Astrocyte of the cerebellum (primary cell): ENCODE measurements at regions not wholly inside any gene's neighbourhood (a gene's known extent, or its start where the extent isn't known, plus 50 kb on each side); places are given as distances from the start of the nearest gene placed in this dataset.
A peak's percentile ranks its signal among the peaks of the same experiment; 100 is the strongest.
"Not testable (repeated sequence)": the region's sequence is repeated elsewhere in the genome, so short reads cannot be mapped to it uniquely, and the experiment has no call there.

Experiments used
- DNase-seq: peaks from one replicate; pipeline ENCODE4 v3.0.0-alpha.2; 2011; ENCODE audit warnings: low read depth
- H3K4me3 ChIP-seq: 2 replicates; pipeline ENCODE4 v1.5.1; 2011; ENCODE audit warnings: mild to moderate bottlenecking, low read depth, low read length, moderate library complexity
- in situ Hi-C: cut with HindIII; loops from 2 replicates; pipeline ENCODE4 v1.10.0; 2017; ENCODE audit warnings: low sequenced_read_pairs
- TF ChIP-seq, protein P1 (sequence below): IDR thresholded peaks from 2 replicates; pipeline ENCODE4 v1.5.1; 2012; ENCODE audit warnings: low read length, low read depth, moderate library complexity, mild to moderate bottlenecking; ENCODE audit errors: missing control alignments

DNA sequence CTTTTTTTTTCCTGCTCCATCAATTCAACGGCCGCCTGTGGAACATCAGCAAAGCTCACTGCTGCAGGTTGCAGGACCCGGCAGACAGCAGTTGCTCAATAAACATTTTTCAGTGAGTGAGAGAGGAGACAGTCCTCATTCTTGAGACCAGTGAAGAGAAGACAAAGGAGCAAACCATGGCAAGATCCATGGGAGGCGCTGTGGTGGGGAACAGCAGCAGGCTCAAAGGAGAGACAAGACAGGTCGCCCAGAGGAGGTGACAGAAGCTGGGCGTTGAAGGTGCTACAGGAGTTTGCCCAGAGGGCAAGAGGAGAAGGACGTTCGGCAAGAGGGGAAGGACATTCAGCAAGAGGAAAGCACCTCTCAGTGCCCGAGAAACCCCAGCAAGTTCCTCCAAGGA, 74.5 kb upstream of the FGFR2 start:
- no peak for DNase-seq
- H3K4me3 ChIP-seq = no peak overlapping the region
- TF ChIP-seq, protein P1, sequence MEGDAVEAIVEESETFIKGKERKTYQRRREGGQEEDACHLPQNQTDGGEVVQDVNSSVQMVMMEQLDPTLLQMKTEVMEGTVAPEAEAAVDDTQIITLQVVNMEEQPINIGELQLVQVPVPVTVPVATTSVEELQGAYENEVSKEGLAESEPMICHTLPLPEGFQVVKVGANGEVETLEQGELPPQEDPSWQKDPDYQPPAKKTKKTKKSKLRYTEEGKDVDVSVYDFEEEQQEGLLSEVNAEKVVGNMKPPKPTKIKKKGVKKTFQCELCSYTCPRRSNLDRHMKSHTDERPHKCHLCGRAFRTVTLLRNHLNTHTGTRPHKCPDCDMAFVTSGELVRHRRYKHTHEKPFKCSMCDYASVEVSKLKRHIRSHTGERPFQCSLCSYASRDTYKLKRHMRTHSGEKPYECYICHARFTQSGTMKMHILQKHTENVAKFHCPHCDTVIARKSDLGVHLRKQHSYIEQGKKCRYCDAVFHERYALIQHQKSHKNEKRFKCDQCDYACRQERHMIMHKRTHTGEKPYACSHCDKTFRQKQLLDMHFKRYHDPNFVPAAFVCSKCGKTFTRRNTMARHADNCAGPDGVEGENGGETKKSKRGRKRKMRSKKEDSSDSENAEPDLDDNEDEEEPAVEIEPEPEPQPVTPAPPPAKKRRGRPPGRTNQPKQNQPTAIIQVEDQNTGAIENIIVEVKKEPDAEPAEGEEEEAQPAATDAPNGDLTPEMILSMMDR = no peak
- in situ Hi-C loops = no loop called here

DNA sequence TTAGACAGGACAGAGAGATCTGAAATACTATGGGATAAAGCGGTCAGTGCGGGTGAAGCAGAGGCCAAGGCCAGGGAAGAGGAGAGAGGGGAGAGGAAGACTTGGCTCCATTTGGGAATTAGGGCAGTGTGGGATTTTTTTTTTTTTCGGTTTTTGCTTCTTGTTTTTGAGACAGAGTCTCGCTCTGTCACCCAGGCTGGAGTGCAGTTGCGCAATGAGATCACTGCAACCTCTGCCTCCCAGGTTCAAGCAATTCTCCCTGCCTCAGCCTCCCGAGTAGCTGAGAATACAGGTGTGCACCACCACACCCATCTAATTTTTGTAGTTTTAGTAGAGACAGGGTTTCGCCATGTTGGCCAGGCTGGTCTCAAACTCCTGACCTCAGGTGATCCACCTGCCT, 71.6 kb upstream of the FGFR2 start:
- DNase-seq = not testable (repeated sequence)

DNA sequence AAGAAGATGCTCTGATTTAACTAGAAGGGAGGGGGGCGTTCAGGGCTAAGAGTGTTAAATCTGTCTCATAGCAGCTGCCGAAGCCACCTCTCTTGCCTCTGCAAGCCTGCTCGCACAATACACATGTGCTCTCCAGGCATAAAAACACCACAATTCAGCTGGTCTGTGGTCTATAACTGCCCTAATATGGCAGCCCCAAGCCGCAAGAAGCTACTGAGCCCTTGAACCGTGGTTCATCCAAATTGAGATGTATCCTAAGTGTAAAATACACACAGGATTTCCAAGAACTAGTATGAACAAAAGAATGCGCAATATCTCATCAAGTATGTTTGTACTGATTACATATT, 70.8 kb upstream of the FGFR2 start:
- H3K4me3 ChIP-seq = no peak overlapping the region
- TF ChIP-seq, protein P1 = no peak
- in situ Hi-C loops = no loop called here
- no peak for DNase-seq

More for the DNA sequence above, 71.6 kb upstream of the FGFR2 start:
- H3K4me3 ChIP-seq, in situ Hi-C loops: not testable (repeated sequence)

DNA sequence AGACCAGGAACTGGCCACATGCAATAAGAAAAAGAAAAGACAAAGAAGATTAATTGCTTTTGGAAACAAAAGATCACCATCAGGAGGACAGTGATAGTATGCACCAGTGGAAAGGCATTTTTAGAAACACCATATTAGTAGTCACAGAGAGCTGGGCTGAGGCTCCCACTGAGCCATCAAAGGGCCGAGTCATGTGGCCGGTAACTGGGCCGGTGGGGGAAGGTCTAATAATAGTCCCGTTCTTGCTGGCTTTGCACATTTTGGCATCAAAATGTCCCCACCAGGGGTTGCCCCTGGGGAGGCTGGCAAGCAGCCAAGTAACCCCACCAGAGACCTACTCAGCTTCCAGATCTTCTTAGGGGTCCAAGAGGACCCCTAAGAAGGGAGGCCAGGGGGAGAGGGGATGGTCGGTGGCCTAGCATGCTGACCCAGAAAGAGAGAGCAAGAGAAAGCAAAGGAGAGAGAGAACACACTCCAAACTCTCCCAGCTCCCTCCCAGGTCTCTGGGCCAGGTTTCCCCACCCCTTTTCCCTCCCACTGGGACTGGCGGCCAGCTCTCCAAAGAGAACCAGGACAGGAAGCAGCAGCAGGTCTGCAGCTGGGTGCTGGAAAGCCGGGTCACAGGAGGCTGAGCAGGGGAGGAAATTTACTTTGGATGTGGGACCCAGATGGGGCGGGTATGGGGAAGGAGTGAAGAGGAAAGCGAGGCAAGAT, 70.2 kb upstream of the FGFR2 start:
- TF ChIP-seq, protein P1 = no peak
- DNase-seq = peak; percentile 1
- no peak overlapping the region for H3K4me3 ChIP-seq
- in situ Hi-C loops = no loop called here

DNA sequence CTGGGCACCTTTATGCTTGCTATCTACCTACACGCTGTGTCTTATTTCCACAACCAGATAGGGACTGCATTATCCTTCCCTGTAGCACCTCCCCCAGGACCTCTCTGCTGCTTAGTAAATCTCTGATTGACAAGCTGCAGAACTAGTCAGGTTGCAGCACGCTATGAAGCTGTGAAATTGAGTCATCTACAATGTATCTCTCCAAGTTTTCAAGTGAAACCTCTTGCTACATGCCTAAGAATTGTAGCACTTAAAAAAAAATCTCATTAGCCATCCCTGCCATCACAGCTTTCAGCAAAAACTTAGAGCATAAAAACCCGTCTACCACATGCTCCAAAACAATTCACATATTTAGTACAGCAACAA, 69.7 kb upstream of the FGFR2 start:
- TF ChIP-seq, protein P1 = no peak

DNA sequence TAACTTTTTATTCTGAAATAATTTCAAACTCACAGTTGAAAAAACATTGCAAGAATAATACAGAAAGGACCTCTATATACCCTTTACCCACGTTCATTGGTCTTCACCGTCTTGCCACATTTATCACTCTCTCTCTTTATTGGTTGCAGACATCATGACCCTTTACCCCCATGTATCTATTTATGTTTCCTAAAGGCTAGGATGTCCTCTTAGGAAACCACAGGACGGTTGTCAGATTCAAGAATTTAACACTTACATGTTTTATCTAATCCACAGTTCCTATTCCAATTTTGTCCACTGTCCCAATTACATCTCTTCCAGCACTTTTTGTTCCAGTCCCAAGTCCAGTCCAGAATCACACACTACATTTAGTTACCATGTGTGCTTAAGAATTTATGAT, 67.6 kb upstream of the FGFR2 start:
- TF ChIP-seq, protein P1 = no peak
- no peak for DNase-seq
- in situ Hi-C loops = no loop called here
- H3K4me3 ChIP-seq = no peak overlapping the region

More for the DNA sequence above, 69.7 kb upstream of the FGFR2 start:
- DNase-seq = peak; percentile 1
- in situ Hi-C loops = no loop called here
- H3K4me3 ChIP-seq = no peak overlapping the region

DNA sequence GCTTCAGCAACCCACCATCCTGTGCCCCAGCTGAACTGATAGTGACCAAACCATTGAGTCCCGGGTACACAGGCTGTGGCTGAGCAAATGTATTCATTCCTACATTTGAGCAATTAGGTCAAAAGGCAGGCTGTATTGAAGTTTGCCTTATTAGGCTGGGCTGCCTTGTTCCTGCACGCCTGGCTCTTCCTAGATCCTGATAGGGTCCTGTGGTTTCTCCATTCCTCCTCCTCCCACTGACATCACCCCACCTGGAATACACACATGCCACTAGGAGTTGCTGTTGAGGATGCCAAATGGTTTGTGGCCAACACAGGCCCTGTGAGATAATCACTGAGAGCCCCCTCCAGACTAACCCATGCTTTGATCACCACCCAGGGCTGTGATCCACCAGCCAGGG, 66.4 kb upstream of the FGFR2 start:
- no peak for DNase-seq
- TF ChIP-seq, protein P1 = no peak
- no peak overlapping the region for H3K4me3 ChIP-seq
- in situ Hi-C loops = no loop called here
